HUES6 (cell line): ENCODE measurements at regions not wholly inside any gene's neighbourhood (a gene's known extent, or its start where the extent isn't known, plus 50 kb on each side); places are given as distances from the start of the nearest gene placed in this dataset.

Experiments used
- H3K27ac ChIP-seq: 2 replicates; pipeline ENCODE4 v1.7.0; 2013; ENCODE audit warnings: low read depth, mild to moderate bottlenecking, low read length, inconsistent platforms
- H3K27me3 ChIP-seq: 2 replicates; pipeline ENCODE4 v1.6.1; 2013; ENCODE audit warnings: low read length; ENCODE audit not compliant: control insufficient read depth, insufficient read depth
- H3K36me3 ChIP-seq: 2 replicates; pipeline ENCODE4 v1.6.1; 2013; ENCODE audit warnings: low read length; ENCODE audit not compliant: control insufficient read depth, insufficient read depth
- H3K4me1 ChIP-seq: 2 replicates; pipeline ENCODE4 v1.6.1; 2013; ENCODE audit warnings: low read length; ENCODE audit not compliant: control insufficient read depth, insufficient read depth
- H3K4me3 ChIP-seq: 2 replicates; pipeline ENCODE4 v1.5.1; 2013; ENCODE audit warnings: low read depth, low read length
- H3K9ac ChIP-seq: one replicate; pipeline ENCODE4 v1.6.1; 2013; ENCODE audit warnings: mild to moderate bottlenecking, low read length
- H3K9me3 ChIP-seq: 2 replicates; pipeline ENCODE4 v1.6.1; 2013; ENCODE audit warnings: low read depth, low read length; ENCODE audit not compliant: control insufficient read depth, insufficient read depth

GRCh38 chr1:79614106-79614505 lies 607.6 kb upstream of the ADGRL4 start:
- Histone ChIP-seq H3K27me3 (no peaks in the 10 kb centered on the region), H3K9me3 (peaks cover 5% of the 10 kb centered on the region; the same call in 1 of the 2 replicates), H3K4me3 (no peak overlapping the region), H3K4me1 (no peaks in the 10 kb centered on the region), H3K36me3 (no peaks in the 10 kb centered on the region), H3K27ac (no peak overlapping the region), H3K9ac (no peak overlapping the region)

GRCh38 chr1:79613046-79613445 lies 606.5 kb upstream of the ADGRL4 start:
- peaks cover 5% of the 10 kb centered on the region; the same call in 1 of the 2 replicates for H3K9me3 ChIP-seq
- no peaks in the 10 kb centered on the region for H3K27me3 ChIP-seq
- no peak overlapping the region for H3K27ac ChIP-seq
- no peak overlapping the region for H3K4me3 ChIP-seq
- no peaks in the 10 kb centered on the region for H3K36me3 ChIP-seq
- H3K4me1 ChIP-seq, result no peaks in the 10 kb centered on the region
- H3K9ac ChIP-seq, result no peak overlapping the region

- H3K4me3 ChIP-seq, result no peak overlapping the region
- H3K9me3 ChIP-seq, result peaks cover 2% of the 10 kb centered on the region; the same call in 1 of the 2 replicates
- no peaks in the 10 kb centered on the region for H3K36me3 ChIP-seq
- no peak overlapping the region for H3K9ac ChIP-seq
- H3K27ac ChIP-seq, result no peak overlapping the region
- no peaks in the 10 kb centered on the region for H3K27me3 ChIP-seq
- H3K4me1 ChIP-seq, result peaks cover 12% of the 10 kb centered on the region
Observed at GRCh38 chr1:79604490-79605198, 598.1 kb upstream of the ADGRL4 start.

- Histone ChIP-seq H3K9me3 (peaks cover 2% of the 10 kb centered on the region; the same call in 1 of the 2 replicates), H3K9ac (no peak overlapping the region), H3K27me3 (no peaks in the 10 kb centered on the region), H3K36me3 (no peaks in the 10 kb centered on the region), H3K4me3 (no peak overlapping the region), H3K27ac (no peak overlapping the region), H3K4me1 (peaks cover 12% of the 10 kb centered on the region)
Observed at GRCh38 chr1:79603843-79604242, 597.3 kb upstream of the ADGRL4 start.

GRCh38 chr1:79599257-79599656 lies 592.7 kb upstream of the ADGRL4 start:
- no peaks in the 10 kb centered on the region for H3K27me3 ChIP-seq
- H3K27ac ChIP-seq, result no peak overlapping the region
- H3K9ac ChIP-seq, result no peak overlapping the region
- H3K4me3 ChIP-seq, result no peak overlapping the region
- H3K4me1 ChIP-seq, result peaks cover 5% of the 10 kb centered on the region
- H3K36me3 ChIP-seq, result no peaks in the 10 kb centered on the region
- peaks cover 2% of the 10 kb centered on the region; the same call in 1 of the 2 replicates for H3K9me3 ChIP-seq

GRCh38 chr1:79595931-79596330 lies 589.4 kb upstream of the ADGRL4 start:
- Histone ChIP-seq H3K4me1 (peaks cover 8% of the 10 kb centered on the region), H3K27ac (no peak overlapping the region), H3K27me3 (no peaks in the 10 kb centered on the region), H3K9me3 (peaks cover 6% of the 10 kb centered on the region; the same call in 1 of the 2 replicates), H3K36me3 (no peaks in the 10 kb centered on the region), H3K4me3 (no peak overlapping the region), H3K9ac (no peak overlapping the region)

- peaks cover 25% of the 10 kb centered on the region for H3K4me1 ChIP-seq
- H3K36me3 ChIP-seq, result no peaks in the 10 kb centered on the region
- H3K4me3 ChIP-seq, result no peak overlapping the region
- peaks cover 3% of the 10 kb centered on the region; the same call in 1 of the 2 replicates for H3K9me3 ChIP-seq
- no peaks in the 10 kb centered on the region for H3K27me3 ChIP-seq
- no peak overlapping the region for H3K27ac ChIP-seq
- H3K9ac ChIP-seq, result no peak overlapping the region
Observed at GRCh38 chr1:79594121-79594698, 587.7 kb upstream of the ADGRL4 start.

- Histone ChIP-seq H3K9me3 (peaks cover 3% of the 10 kb centered on the region; the same call in 1 of the 2 replicates), H3K36me3 (no peaks in the 10 kb centered on the region), H3K9ac (no peak overlapping the region), H3K4me3 (no peak overlapping the region), H3K4me1 (peaks cover 38% of the 10 kb centered on the region), H3K27me3 (no peaks in the 10 kb centered on the region), H3K27ac (no peak overlapping the region)
Observed at GRCh38 chr1:79592707-79593106, 586.2 kb upstream of the ADGRL4 start.

GRCh38 chr1:79588719-79589118 lies 582.2 kb upstream of the ADGRL4 start:
- Histone ChIP-seq H3K4me3 (no peak overlapping the region), H3K9ac (no peak overlapping the region), H3K4me1 (peaks cover 42% of the 10 kb centered on the region), H3K9me3 (peaks cover 11% of the 10 kb centered on the region), H3K36me3 (no peaks in the 10 kb centered on the region), H3K27me3 (no peaks in the 10 kb centered on the region), H3K27ac (peak overlapping the region; percentile 12; the same call in 1 of the 2 replicates)

- H3K9ac ChIP-seq, result no peak overlapping the region
- H3K27ac ChIP-seq, result no peak overlapping the region
- peaks cover 42% of the 10 kb centered on the region for H3K4me1 ChIP-seq
- H3K27me3 ChIP-seq, result no peaks in the 10 kb centered on the region
- no peaks in the 10 kb centered on the region for H3K36me3 ChIP-seq
- H3K9me3 ChIP-seq, result peaks cover 13% of the 10 kb centered on the region
- H3K4me3 ChIP-seq, result no peak overlapping the region
Observed at GRCh38 chr1:79587229-79587628, 580.7 kb upstream of the ADGRL4 start.

- peaks cover 13% of the 10 kb centered on the region for H3K9me3 ChIP-seq
- H3K36me3 ChIP-seq, result no peaks in the 10 kb centered on the region
- H3K9ac ChIP-seq, result no peak overlapping the region
- no peaks in the 10 kb centered on the region for H3K27me3 ChIP-seq
- no peak overlapping the region for H3K4me3 ChIP-seq
- peaks cover 33% of the 10 kb centered on the region for H3K4me1 ChIP-seq
- no peak overlapping the region for H3K27ac ChIP-seq
Observed at GRCh38 chr1:79585801-79586200, 579.3 kb upstream of the ADGRL4 start.
